ENCODE measurements at regions not wholly inside any gene's neighbourhood (a gene's known extent, or its start where the extent isn't known, plus 50 kb on each side); places are given as distances from the start of the nearest gene placed in this dataset.

GRCh38 chrX:28246675-28247074, 265.4 kb upstream of the DCAF8L1 start:
- H3K27me3 Mint-ChIP-seq (ENCODE audit: low read depth, poor library complexity): no peaks in the 10 kb centered on the region
- no peaks in the 10 kb centered on the region for H3K9me3 Mint-ChIP-seq
- H3K4me1 Mint-ChIP-seq: no peaks in the 10 kb centered on the region
- no peak for TF ChIP-seq CTCF (IDR thresholded peaks at IDR 0.05)
- no peak overlapping the region for H3K27ac Mint-ChIP-seq
- no peaks in the 10 kb centered on the region for H3K36me3 Mint-ChIP-seq (ENCODE audit: low read depth)
- H3K4me3 Mint-ChIP-seq: no peak overlapping the region
- no peak for DNase-seq

GRCh38 chrX:28229217-28229616, 248.0 kb upstream of the DCAF8L1 start:
- no peak for DNase-seq
- Mint-ChIP-seq H3K36me3 (ENCODE audit: low read depth) (no peaks in the 10 kb centered on the region), H3K9me3 (peaks cover 22% of the 10 kb centered on the region), H3K4me3 (no peak overlapping the region), H3K27me3 (ENCODE audit: low read depth, poor library complexity) (no peaks in the 10 kb centered on the region), H3K4me1 (no peaks in the 10 kb centered on the region), H3K27ac (no peak overlapping the region)
- TF ChIP-seq CTCF (IDR thresholded peaks at IDR 0.05): no peak

- H3K4me3 Mint-ChIP-seq: no peak overlapping the region
- peaks cover 22% of the 10 kb centered on the region for H3K9me3 Mint-ChIP-seq
- H3K27me3 Mint-ChIP-seq (ENCODE audit: low read depth, poor library complexity): no peaks in the 10 kb centered on the region
- no peak for DNase-seq
- H3K36me3 Mint-ChIP-seq (ENCODE audit: low read depth): no peaks in the 10 kb centered on the region
- no peak overlapping the region for H3K27ac Mint-ChIP-seq
- peaks cover 4% of the 10 kb centered on the region for H3K4me1 Mint-ChIP-seq
- TF ChIP-seq CTCF (IDR thresholded peaks at IDR 0.05): no peak
Observed at GRCh38 chrX:28225513-28225912, 244.3 kb upstream of the DCAF8L1 start.

- DNase-seq: no peak
- TF ChIP-seq CTCF (IDR thresholded peaks at IDR 0.05): no peak
- Mint-ChIP-seq H3K27ac (no peak overlapping the region), H3K4me1 (peaks cover 4% of the 10 kb centered on the region), H3K27me3 (ENCODE audit: low read depth, poor library complexity) (no peaks in the 10 kb centered on the region), H3K9me3 (peaks cover 21% of the 10 kb centered on the region), H3K4me3 (no peak overlapping the region), H3K36me3 (ENCODE audit: low read depth) (no peaks in the 10 kb centered on the region)
Observed at GRCh38 chrX:28223991-28224390, 242.7 kb upstream of the DCAF8L1 start.

- H3K27me3 Mint-ChIP-seq (ENCODE audit: low read depth, poor library complexity): no peaks in the 10 kb centered on the region
- no peak for TF ChIP-seq CTCF (IDR thresholded peaks at IDR 0.05)
- H3K4me1 Mint-ChIP-seq: peaks cover 4% of the 10 kb centered on the region
- no peaks in the 10 kb centered on the region for H3K36me3 Mint-ChIP-seq (ENCODE audit: low read depth)
- H3K4me3 Mint-ChIP-seq: no peak overlapping the region
- H3K27ac Mint-ChIP-seq: no peak overlapping the region
- H3K9me3 Mint-ChIP-seq: peaks cover 15% of the 10 kb centered on the region
- DNase-seq: no peak
Observed at GRCh38 chrX:28223469-28223868, 242.2 kb upstream of the DCAF8L1 start.

GRCh38 chrX:28205905-28206304, 224.7 kb upstream of the DCAF8L1 start:
- Mint-ChIP-seq H3K9me3 (peaks cover 13% of the 10 kb centered on the region), H3K4me1 (peaks cover 14% of the 10 kb centered on the region), H3K27me3 (ENCODE audit: low read depth, poor library complexity) (no peaks in the 10 kb centered on the region), H3K27ac (peak overlapping the region; percentile 84), H3K36me3 (ENCODE audit: low read depth) (no peaks in the 10 kb centered on the region), H3K4me3 (peak overlapping the region; percentile 75)
- DNase-seq: no peak
- TF ChIP-seq CTCF (IDR thresholded peaks at IDR 0.05): no peak

All from nephron progenitor cell (in vitro differentiated cells).